ENCODE measurements at regions not wholly inside any gene's neighbourhood (a gene's known extent, or its start where the extent isn't known, plus 50 kb on each side); places are given as distances from the start of the nearest gene placed in this dataset.

GRCh38 chr4:131609039-131609438 is 1540.1 kb upstream of the PCDH10 start:
- TF ChIP-seq PKNOX1 (IDR thresholded peaks at IDR 0.05) (no peak), CTCF (IDR thresholded peaks at IDR 0.05 in 2 of 3, conservative IDR thresholded peaks at IDR 0.05 in 1 of 3; ENCODE audit: insufficient read depth in 2 of 3, low read depth in 1 of 3, low read length in 3 of 3) (no peak), ZNF75A (CRISPR knock-in tag; IDR thresholded peaks at IDR 0.05) (no peak), RFX7 (CRISPR knock-in tag; IDR thresholded peaks at IDR 0.05) (no peak), TRIM24 (IDR thresholded peaks at IDR 0.05) (no peak), THRA (IDR thresholded peaks at IDR 0.05) (no peak)
